ENCODE measurements at regions not wholly inside any gene's neighbourhood (a gene's known extent, or its start where the extent isn't known, plus 50 kb on each side); places are given as distances from the start of the nearest gene placed in this dataset.

DNA sequence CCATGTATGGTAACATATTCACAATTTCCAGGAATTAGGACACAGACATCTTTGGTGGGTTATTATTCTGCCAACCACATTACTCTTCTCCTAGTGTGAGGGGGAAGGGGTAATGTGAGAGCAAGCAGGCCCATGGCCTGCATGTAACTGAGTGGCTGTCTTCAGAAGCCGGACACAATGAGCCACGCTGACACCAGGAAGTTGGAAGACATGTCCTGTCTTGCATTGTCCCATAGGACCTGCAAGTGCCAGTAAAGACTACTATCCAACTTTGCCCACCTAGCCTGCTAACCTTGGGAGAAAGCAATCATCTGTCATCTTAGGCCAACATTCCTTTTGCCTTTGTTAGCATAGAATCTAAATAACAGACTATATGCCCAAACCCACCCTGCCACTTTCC, 86.2 kb upstream of the SH3BP4 start:
- Histone ChIP-seq H3K27ac (no peak overlapping the region), H3K4me3 (no peak overlapping the region), H3K36me3 (no peaks in the 10 kb centered on the region), H3K9me3 (no peaks in the 10 kb centered on the region), H3K4me1 (replicated peaks) (no peaks in the 10 kb centered on the region), H3K27me3 (replicated peaks; ENCODE audit: insufficient read depth) (no peaks in the 10 kb centered on the region)
- no peak for DNase-seq (ENCODE audit: low spot score)
- 61% methylated on average over 2 of the region's 2 CpGs for WGBS
- intact Hi-C loops (cut with DNase I): no loop called here
- no peak for TF ChIP-seq POLR2AphosphoS5 (IDR thresholded peaks at IDR 0.05)
- TF ChIP-seq, protein P1, sequence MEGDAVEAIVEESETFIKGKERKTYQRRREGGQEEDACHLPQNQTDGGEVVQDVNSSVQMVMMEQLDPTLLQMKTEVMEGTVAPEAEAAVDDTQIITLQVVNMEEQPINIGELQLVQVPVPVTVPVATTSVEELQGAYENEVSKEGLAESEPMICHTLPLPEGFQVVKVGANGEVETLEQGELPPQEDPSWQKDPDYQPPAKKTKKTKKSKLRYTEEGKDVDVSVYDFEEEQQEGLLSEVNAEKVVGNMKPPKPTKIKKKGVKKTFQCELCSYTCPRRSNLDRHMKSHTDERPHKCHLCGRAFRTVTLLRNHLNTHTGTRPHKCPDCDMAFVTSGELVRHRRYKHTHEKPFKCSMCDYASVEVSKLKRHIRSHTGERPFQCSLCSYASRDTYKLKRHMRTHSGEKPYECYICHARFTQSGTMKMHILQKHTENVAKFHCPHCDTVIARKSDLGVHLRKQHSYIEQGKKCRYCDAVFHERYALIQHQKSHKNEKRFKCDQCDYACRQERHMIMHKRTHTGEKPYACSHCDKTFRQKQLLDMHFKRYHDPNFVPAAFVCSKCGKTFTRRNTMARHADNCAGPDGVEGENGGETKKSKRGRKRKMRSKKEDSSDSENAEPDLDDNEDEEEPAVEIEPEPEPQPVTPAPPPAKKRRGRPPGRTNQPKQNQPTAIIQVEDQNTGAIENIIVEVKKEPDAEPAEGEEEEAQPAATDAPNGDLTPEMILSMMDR (IDR thresholded peaks at IDR 0.05): no peak
- no peak for TF ChIP-seq POLR2A (IDR thresholded peaks at IDR 0.05)

DNA sequence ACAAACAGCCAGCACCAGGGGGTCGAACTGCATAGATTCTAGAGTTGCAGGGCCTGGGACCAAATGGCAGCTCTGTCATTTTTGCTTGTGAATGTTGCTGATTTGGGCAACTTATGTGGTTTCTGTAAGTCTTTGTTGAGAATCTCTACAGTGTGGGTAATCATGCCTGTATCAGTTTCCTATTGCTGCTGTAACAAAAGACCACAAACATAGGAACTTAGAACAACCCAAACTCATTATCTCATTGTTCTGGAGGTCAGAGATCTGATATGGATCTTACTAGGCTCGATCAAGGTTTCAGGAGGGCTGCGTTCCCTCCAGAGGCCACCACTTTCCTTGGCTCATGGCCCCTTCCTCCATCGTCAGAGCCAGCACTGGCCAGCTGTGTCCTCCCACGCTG, 86.8 kb upstream of the SH3BP4 start:
- Histone ChIP-seq H3K9me3 (no peaks in the 10 kb centered on the region), H3K27ac (no peak overlapping the region), H3K4me3 (no peak overlapping the region), H3K36me3 (no peaks in the 10 kb centered on the region), H3K27me3 (replicated peaks; ENCODE audit: insufficient read depth) (no peaks in the 10 kb centered on the region), H3K4me1 (replicated peaks) (no peaks in the 10 kb centered on the region)
- TF ChIP-seq POLR2A (IDR thresholded peaks at IDR 0.05) (no peak), POLR2AphosphoS5 (IDR thresholded peaks at IDR 0.05) (no peak)
- TF ChIP-seq, protein P1 (IDR thresholded peaks at IDR 0.05): no peak
- intact Hi-C loops (cut with DNase I): no loop called here
- DNase-seq (ENCODE audit: low spot score): no peak
- 92% methylated on average over 5 of the region's 5 CpGs for WGBS

DNA sequence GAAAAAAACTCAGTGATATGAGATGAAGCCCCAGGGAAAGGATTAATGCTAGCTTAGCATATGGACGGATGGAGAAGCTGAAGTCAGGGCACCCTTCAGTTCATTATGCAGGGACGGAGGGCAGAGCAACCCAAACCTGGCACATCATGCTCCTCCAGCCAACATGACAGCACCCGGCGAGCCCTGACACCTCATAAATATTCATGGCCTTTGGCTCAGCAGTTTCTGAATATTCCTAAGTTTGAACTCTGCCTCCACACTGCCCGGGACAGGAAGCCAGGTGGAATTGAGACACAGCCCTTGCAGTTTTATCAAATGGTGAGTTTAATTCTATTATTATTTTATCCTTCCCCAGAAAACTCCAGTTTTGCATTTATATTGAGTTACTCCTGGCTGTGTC, 87.3 kb upstream of the SH3BP4 start:
- intact Hi-C loops (cut with DNase I): no loop called here
- Histone ChIP-seq H3K27me3 (replicated peaks; ENCODE audit: insufficient read depth) (no peaks in the 10 kb centered on the region), H3K9me3 (no peaks in the 10 kb centered on the region), H3K4me1 (replicated peaks) (no peaks in the 10 kb centered on the region), H3K27ac (no peak overlapping the region), H3K4me3 (no peak overlapping the region), H3K36me3 (no peaks in the 10 kb centered on the region)
- DNase-seq (ENCODE audit: low spot score): no peak
- WGBS: 92% methylated on average over 5 of the region's 5 CpGs
- TF ChIP-seq POLR2AphosphoS5 (IDR thresholded peaks at IDR 0.05): no peak
- TF ChIP-seq, protein P1 (IDR thresholded peaks at IDR 0.05): no peak
- TF ChIP-seq POLR2A (IDR thresholded peaks at IDR 0.05): no peak

DNA sequence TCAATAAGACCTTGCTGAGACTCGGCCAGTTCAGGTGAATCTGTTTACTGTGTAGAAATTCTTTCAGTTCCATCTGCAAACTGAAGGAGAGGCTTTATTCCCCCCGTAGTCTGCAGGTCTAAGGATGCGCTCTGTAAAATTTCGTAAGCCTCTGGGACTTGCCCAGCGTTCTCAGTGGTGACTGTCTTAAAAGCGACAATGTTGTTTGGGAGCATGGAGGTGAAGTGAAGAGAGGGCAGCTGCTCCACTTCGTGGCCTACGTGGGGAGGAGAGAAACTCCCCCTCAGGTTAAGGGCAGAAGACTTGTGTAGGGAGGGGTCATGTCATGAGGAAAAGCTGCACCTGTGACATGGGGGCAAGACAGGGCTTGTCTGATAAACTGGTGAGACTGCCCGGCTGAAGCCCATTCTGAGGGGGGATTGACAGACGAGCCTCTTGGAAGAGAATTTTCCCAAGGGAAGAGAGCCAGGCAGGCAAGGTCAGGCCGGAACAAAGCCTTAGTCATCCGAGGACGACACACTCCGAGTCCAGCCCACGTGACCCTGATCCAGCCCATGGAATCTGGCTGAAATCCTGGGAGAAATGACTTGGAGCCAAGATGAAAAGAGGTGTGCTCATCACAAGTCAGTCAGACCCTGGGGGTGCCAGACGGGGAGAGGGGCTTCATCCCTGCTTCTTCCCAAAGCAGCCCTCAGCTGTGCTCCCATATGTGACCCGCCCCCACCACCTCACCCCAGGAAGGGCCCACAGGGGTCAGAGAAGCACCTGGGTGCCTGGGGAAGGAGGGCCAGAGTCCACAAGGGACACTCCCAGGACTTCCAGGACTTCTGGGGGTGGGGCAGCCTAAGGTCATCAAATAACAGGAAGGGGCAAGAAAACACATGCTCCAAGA, 88.5 kb upstream of the SH3BP4 start:
- intact Hi-C loops (cut with DNase I): no loop called here
- WGBS: 28% methylated on average over 17 of the region's 17 CpGs
- H3K4me1 ChIP-seq (replicated peaks): no peaks in the 10 kb centered on the region
- H3K27me3 ChIP-seq (replicated peaks; ENCODE audit: insufficient read depth): no peaks in the 10 kb centered on the region
- H3K9me3 ChIP-seq: no peaks in the 10 kb centered on the region
- DNase-seq (ENCODE audit: low spot score): peak; percentile 64
- H3K4me3 ChIP-seq: no peak overlapping the region
- TF ChIP-seq POLR2A (IDR thresholded peaks at IDR 0.05) (no peak), POLR2AphosphoS5 (IDR thresholded peaks at IDR 0.05) (no peak)
- TF ChIP-seq, protein P1 (IDR thresholded peaks at IDR 0.05): no peak
- H3K27ac ChIP-seq: peak overlapping the region; percentile 41 to 51
- H3K36me3 ChIP-seq: no peaks in the 10 kb centered on the region
